Mesothelial cell of epicardium (in vitro differentiated cells): ENCODE measurements at regions not wholly inside any gene's neighbourhood (a gene's known extent, or its start where the extent isn't known, plus 50 kb on each side); places are given as distances from the start of the nearest gene placed in this dataset.

Experiments used
- DNase-seq, 2 experiments: peaks; one replicate each; pipeline ENCODE4 v3.0.0; 2021; ENCODE audit warnings: low spot score in 2 of 2; ENCODE audit not compliant: unreplicated experiment in 2 of 2
- H3K27ac Mint-ChIP-seq: 2 replicates; pipeline ENCODE4 v1.8.0; 2021; ENCODE audit warnings: mixed read lengths
- H3K27me3 Mint-ChIP-seq: 2 replicates; pipeline ENCODE4 v1.8.0; 2021; ENCODE audit warnings: low read depth, mixed read lengths
- H3K36me3 Mint-ChIP-seq: 2 replicates; pipeline ENCODE4 v1.8.0; 2021; ENCODE audit warnings: mixed read lengths
- H3K4me1 Mint-ChIP-seq: 2 replicates; pipeline ENCODE4 v1.8.0; 2021; ENCODE audit warnings: mixed read lengths
- H3K4me3 Mint-ChIP-seq: 2 replicates; pipeline ENCODE4 v1.8.0; 2021; ENCODE audit warnings: mild to moderate bottlenecking, moderate library complexity, mixed read lengths
- H3K9me3 Mint-ChIP-seq: 2 replicates; pipeline ENCODE4 v1.8.0; 2021; ENCODE audit warnings: mixed read lengths
- TF ChIP-seq, protein P1 (sequence below): fragments of 200-600 bp; sonication (generic); IDR thresholded peaks from one replicate; pipeline ENCODE4 v1.5.0; 2021; ENCODE audit warnings: antibody characterized with exemption; ENCODE audit not compliant: unreplicated experiment

DNA sequence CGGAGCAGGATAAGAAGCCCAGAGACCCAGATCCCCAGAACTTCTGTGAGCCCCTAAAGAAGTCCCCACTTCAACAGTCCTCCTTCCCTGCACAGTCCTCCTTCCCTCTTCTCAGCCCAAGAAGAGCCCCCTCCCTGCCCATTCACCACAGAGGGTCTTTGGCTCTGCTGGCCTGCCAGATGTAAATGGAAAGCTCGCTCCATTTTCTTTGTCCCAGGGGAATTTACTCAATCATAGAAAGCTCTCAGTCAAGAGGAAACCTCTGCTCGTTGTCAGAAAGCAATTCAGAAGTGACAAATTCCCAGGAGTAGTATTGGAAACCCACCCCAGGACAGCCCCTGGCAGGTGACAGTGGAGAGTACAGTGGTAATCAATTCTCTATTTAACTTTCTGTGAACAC lies 105.5 kb upstream of the SMAD3 start:
- Mint-ChIP-seq H3K9me3 (no peaks in the 10 kb centered on the region), H3K4me3 (no peak overlapping the region), H3K27ac (no peak overlapping the region), H3K4me1 (peaks cover 3% of the 10 kb centered on the region), H3K36me3 (no peaks in the 10 kb centered on the region), H3K27me3 (no peaks in the 10 kb centered on the region)
- DNase-seq = no peak
- TF ChIP-seq, protein P1, sequence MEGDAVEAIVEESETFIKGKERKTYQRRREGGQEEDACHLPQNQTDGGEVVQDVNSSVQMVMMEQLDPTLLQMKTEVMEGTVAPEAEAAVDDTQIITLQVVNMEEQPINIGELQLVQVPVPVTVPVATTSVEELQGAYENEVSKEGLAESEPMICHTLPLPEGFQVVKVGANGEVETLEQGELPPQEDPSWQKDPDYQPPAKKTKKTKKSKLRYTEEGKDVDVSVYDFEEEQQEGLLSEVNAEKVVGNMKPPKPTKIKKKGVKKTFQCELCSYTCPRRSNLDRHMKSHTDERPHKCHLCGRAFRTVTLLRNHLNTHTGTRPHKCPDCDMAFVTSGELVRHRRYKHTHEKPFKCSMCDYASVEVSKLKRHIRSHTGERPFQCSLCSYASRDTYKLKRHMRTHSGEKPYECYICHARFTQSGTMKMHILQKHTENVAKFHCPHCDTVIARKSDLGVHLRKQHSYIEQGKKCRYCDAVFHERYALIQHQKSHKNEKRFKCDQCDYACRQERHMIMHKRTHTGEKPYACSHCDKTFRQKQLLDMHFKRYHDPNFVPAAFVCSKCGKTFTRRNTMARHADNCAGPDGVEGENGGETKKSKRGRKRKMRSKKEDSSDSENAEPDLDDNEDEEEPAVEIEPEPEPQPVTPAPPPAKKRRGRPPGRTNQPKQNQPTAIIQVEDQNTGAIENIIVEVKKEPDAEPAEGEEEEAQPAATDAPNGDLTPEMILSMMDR = no peak

GRCh38 chr15:66960519-66960918 lies 104.9 kb upstream of the SMAD3 start:
- H3K27ac Mint-ChIP-seq = no peak overlapping the region
- TF ChIP-seq, protein P1 = no peak
- no peaks in the 10 kb centered on the region for H3K9me3 Mint-ChIP-seq
- no peaks in the 10 kb centered on the region for H3K36me3 Mint-ChIP-seq
- no peak for DNase-seq
- no peak overlapping the region for H3K4me3 Mint-ChIP-seq
- H3K4me1 Mint-ChIP-seq = no peaks in the 10 kb centered on the region
- no peaks in the 10 kb centered on the region for H3K27me3 Mint-ChIP-seq

GRCh38 chr15:66961407-66961884 lies 104.0 kb upstream of the SMAD3 start:
- Mint-ChIP-seq H3K4me3 (no peak overlapping the region), H3K9me3 (no peaks in the 10 kb centered on the region), H3K27ac (no peak overlapping the region), H3K4me1 (no peaks in the 10 kb centered on the region), H3K36me3 (no peaks in the 10 kb centered on the region), H3K27me3 (no peaks in the 10 kb centered on the region)
- no peak for DNase-seq
- TF ChIP-seq, protein P1 = no peak

DNA sequence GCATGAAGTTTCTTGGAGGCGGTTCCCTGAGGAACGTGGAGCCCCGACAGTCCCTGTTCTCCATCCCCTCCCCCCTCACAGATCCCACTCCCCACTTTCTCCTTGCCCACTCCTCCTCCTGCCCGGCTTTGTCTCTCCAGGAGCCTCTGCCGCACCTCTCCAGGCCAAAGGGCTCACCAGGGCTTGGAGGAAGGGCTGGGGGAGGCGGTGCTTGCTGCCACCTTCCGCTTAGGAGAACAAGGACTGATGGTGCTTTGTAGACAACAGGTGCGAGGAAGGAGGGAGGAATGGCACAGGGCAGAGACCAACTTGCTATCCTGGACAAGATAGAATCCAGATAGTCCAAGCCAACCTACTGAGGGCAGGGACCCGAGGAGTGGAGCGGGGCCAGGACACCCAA lies 103.5 kb upstream of the SMAD3 start:
- no peak overlapping the region for H3K27ac Mint-ChIP-seq

GRCh38 chr15:66962522-66962921 lies 102.9 kb upstream of the SMAD3 start:
- no peaks in the 10 kb centered on the region for H3K27me3 Mint-ChIP-seq
- no peaks in the 10 kb centered on the region for H3K4me1 Mint-ChIP-seq
- H3K4me3 Mint-ChIP-seq = no peak overlapping the region
- TF ChIP-seq, protein P1 = no peak
- no peaks in the 10 kb centered on the region for H3K9me3 Mint-ChIP-seq
- H3K27ac Mint-ChIP-seq = no peak overlapping the region
- DNase-seq = no peak
- H3K36me3 Mint-ChIP-seq = no peaks in the 10 kb centered on the region

More for the DNA sequence above, 103.5 kb upstream of the SMAD3 start:
- H3K27me3 Mint-ChIP-seq = no peaks in the 10 kb centered on the region
- no peak for DNase-seq
- no peaks in the 10 kb centered on the region for H3K36me3 Mint-ChIP-seq
- TF ChIP-seq, protein P1 = no peak
- H3K9me3 Mint-ChIP-seq = no peaks in the 10 kb centered on the region
- H3K4me3 Mint-ChIP-seq = no peak overlapping the region
- no peaks in the 10 kb centered on the region for H3K4me1 Mint-ChIP-seq

DNA sequence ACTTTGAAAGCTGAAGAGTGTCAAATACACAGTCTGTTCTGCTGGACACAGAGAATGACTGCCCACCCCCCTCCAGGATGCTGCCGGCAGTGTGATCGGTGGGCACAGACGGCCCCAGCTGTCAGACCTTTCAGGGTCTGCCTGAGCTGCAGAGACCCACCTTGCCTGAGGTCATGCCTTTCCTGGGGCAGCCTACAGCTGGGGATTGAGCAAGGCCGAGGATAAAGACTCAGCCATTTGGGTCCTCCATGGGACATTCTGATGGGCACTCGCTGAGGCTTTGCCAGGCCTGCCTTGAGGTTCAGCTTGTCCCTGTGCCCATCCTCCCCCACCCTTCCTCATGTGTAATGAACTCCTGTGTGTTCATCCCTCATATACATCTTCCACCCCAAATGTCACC lies 102.3 kb upstream of the SMAD3 start:
- no peaks in the 10 kb centered on the region for H3K9me3 Mint-ChIP-seq
- no peak for DNase-seq
- no peaks in the 10 kb centered on the region for H3K4me1 Mint-ChIP-seq
- H3K36me3 Mint-ChIP-seq = no peaks in the 10 kb centered on the region
- TF ChIP-seq, protein P1 = no peak
- H3K27me3 Mint-ChIP-seq = no peaks in the 10 kb centered on the region
- no peak overlapping the region for H3K4me3 Mint-ChIP-seq
- no peak overlapping the region for H3K27ac Mint-ChIP-seq
